CD14-positive monocyte (primary cell): ENCODE measurements at regions not wholly inside any gene's neighbourhood (a gene's known extent, or its start where the extent isn't known, plus 50 kb on each side); places are given as distances from the start of the nearest gene placed in this dataset.

ENCODE experiments used
- DNase-seq, 3 donors: peaks; one replicate each; pipeline ENCODE4 v3.0.0-alpha.2; 2011 to 2022
- H2AFZ ChIP-seq: 2 replicates; pipeline ENCODE4 v1.6.0; 2012; ENCODE audit warnings: mild to moderate bottlenecking, low read depth, low read length, inconsistent platforms; ENCODE audit not compliant: insufficient read depth, poor library complexity, severe bottlenecking
- H3K27ac ChIP-seq, 2 donors: 1 replicate in 1 of 2; 2 replicates in 1 of 2; pipeline ENCODE4 v1.5.1; 2012 to 2013; ENCODE audit warnings: low read length in 2 of 2, control low read depth in 1 of 2, inconsistent platforms in 1 of 2, low read depth in 1 of 2, mild to moderate bottlenecking in 1 of 2
- H3K27me3 ChIP-seq, 2 donors: one replicate each; pipeline versions ENCODE4 v1.6.0 to v1.6.1; 2011 to 2013; ENCODE audit warnings: low read length in 2 of 2; ENCODE audit not compliant: control insufficient read depth in 2 of 2, insufficient read depth in 2 of 2
- H3K36me3 ChIP-seq, 2 donors: replicated peaks in 1 of 2; 1 replicate in 1 of 2; 2 replicates in 1 of 2; pipeline versions ENCODE4 v1.5.1 to v1.6.1; 2012 to 2013; ENCODE audit warnings: low read length in 2 of 2, control low read depth in 1 of 2, inconsistent platforms in 1 of 2, mild to moderate bottlenecking in 1 of 2; ENCODE audit not compliant: insufficient read depth in 2 of 2, control insufficient read depth in 1 of 2
- H3K4me1 ChIP-seq, 2 donors: 1 replicate in 1 of 2; 2 replicates in 1 of 2; pipeline versions ENCODE4 v1.5.1 to v1.6.1; 2012 to 2013; ENCODE audit warnings: low read length in 2 of 2, control low read depth in 1 of 2, inconsistent platforms in 1 of 2, mild to moderate bottlenecking in 1 of 2, moderate library complexity in 1 of 2; ENCODE audit not compliant: insufficient read depth in 2 of 2, control insufficient read depth in 1 of 2
- H3K4me2 ChIP-seq: replicated peaks from 2 replicates; pipeline ENCODE3; 2012; ENCODE audit warnings: low read length, moderate library complexity, mild to moderate bottlenecking; ENCODE audit not compliant: poor library complexity, severe bottlenecking; ENCODE audit errors: extremely low read depth
- H3K4me3 ChIP-seq, 3 experiments: fragments of 200-600 bp in 1 of 3; sonication (generic) in 1 of 3; replicated peaks in 1 of 3; 1 replicate in 2 of 3; 2 replicates in 1 of 3; pipeline ENCODE4 v1.5.1; 2011 to 2013; ENCODE audit warnings: low read length in 3 of 3, mild to moderate bottlenecking in 3 of 3, control low read depth in 2 of 3, low read depth in 2 of 3, inconsistent platforms in 1 of 3, moderate library complexity in 1 of 3
- H3K79me2 ChIP-seq: 2 replicates; pipeline ENCODE4 v1.6.0; 2012; ENCODE audit warnings: mild to moderate bottlenecking, control low read depth, inconsistent platforms, low read length, moderate library complexity; ENCODE audit not compliant: insufficient read depth
- H3K9ac ChIP-seq: 2 replicates; pipeline ENCODE4 v1.6.0; 2017; ENCODE audit warnings: low read length, mild to moderate bottlenecking; ENCODE audit not compliant: insufficient read depth, poor library complexity, severe bottlenecking
- H3K9me3 ChIP-seq, 2 donors: replicated peaks in 1 of 2; 1 replicate in 1 of 2; 2 replicates in 1 of 2; pipeline versions ENCODE4 v1.5.1 to v1.6.1; 2012 to 2013; ENCODE audit warnings: low read length in 2 of 2, control low read depth in 1 of 2; ENCODE audit not compliant: control insufficient read depth in 1 of 2, insufficient read depth in 1 of 2
- H4K20me1 ChIP-seq: 2 replicates; pipeline ENCODE4 v1.6.0; 2012; ENCODE audit warnings: mild to moderate bottlenecking, low read length, control low read depth, moderate library complexity; ENCODE audit not compliant: insufficient read depth
- H3K27ac Mint-ChIP-seq, 7 donors: one replicate each; pipeline ENCODE4 v1.8.0; 2020; ENCODE audit warnings: mild to moderate bottlenecking in 7 of 7, mixed read lengths in 7 of 7, moderate library complexity in 6 of 7, inconsistent platforms in 2 of 7
- H3K27me3 Mint-ChIP-seq, 3 donors: one replicate each; pipeline ENCODE4 v1.8.0; 2021 to 2022; ENCODE audit warnings: low read depth in 3 of 3, mild to moderate bottlenecking in 3 of 3, mixed read lengths in 3 of 3, moderate library complexity in 3 of 3, inconsistent platforms in 1 of 3
- H3K36me3 Mint-ChIP-seq, 2 donors: one replicate each; pipeline ENCODE4 v1.8.0; 2020; ENCODE audit warnings: mixed read lengths in 2 of 2, inconsistent platforms in 1 of 2, mild to moderate bottlenecking in 1 of 2
- H3K4me1 Mint-ChIP-seq: one replicate; pipeline ENCODE4 v1.8.0; 2020; ENCODE audit warnings: mild to moderate bottlenecking, mixed read lengths
- H3K4me3 Mint-ChIP-seq, 2 donors: one replicate each; pipeline ENCODE4 v1.8.0; 2020; ENCODE audit warnings: mild to moderate bottlenecking in 2 of 2, mixed read lengths in 2 of 2, moderate library complexity in 1 of 2
- H3K9me3 Mint-ChIP-seq, 7 donors: one replicate each; pipeline ENCODE4 v1.8.0; 2020 to 2022; ENCODE audit warnings: mixed read lengths in 7 of 7, mild to moderate bottlenecking in 6 of 7, moderate library complexity in 6 of 7, inconsistent platforms in 2 of 7
- WGBS: methylation state at CpG from one replicate; pipeline ENCODE4 v1.1.5; 2013; ENCODE audit warnings: missing lambda C conversion rate; ENCODE audit not compliant: insufficient coverage; 5-methylcytosine and 5-hydroxymethylcytosine counted together
- intact Hi-C, 2 donors: fragments of 100-400 bp; cut with micrococcal nuclease; formaldehyde crosslinking; loops; one replicate each; pipeline versions ENCODE4 v1.15.0 to v1.15.1; 2023
- TF ChIP-seq, protein P1 (sequence below): fragments of 200-600 bp; IDR thresholded peaks from one replicate; pipeline ENCODE4 v1.8.0; 2022; ENCODE audit warnings: antibody characterized with exemption, mild to moderate bottlenecking

DNA sequence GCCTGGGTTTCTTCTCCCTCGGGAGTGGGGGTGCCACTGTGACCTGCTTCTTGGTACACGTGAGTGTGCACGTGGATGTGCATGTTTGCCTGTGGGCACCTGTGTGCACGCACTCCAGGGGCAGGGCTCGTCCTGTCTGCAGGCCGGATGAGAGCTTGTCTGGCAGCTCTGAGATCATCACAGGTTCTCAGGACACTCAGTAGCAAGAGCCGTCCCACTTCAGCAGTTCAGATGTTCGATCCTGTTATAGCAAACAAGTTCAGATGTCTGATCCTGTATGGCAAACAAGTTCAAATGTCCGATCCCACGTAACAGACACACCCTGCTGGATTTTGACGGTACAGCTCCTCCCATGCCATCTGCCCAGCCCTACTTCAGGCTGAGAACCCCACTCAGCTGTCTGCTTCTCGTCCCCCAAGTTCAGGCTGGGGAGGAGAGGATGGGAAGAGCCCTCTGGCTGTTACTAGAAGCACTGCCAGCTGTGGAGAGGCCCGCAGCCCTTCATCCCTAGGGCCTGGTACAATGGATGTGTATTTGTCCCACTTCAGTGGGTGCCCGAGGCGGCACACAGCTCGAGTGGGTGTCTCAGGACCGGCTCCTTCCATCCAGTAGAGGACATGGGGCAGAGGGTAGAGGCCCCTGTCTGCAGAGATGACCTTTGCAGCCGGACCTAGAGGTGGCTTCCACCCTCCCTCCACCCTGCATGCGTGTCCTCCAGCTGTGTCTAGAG lies 1126.9 kb downstream of the BRD1 start:
- Mint-ChIP-seq H3K4me3 (no peak overlapping the region), H3K4me1 (peaks cover 16% of the 10 kb centered on the region), H3K9me3 (peaks cover 0 to 3% (median 0%) of the 10 kb centered on the region in 7 donors), H3K27ac (no peak overlapping the region), H3K36me3 (no peaks in the 10 kb centered on the region), H3K27me3 (peaks cover 0 to 3% (median 0%) of the 10 kb centered on the region in 3 donors)
- H4K20me1 ChIP-seq, result no peaks in the 10 kb centered on the region
- TF ChIP-seq, protein P1, sequence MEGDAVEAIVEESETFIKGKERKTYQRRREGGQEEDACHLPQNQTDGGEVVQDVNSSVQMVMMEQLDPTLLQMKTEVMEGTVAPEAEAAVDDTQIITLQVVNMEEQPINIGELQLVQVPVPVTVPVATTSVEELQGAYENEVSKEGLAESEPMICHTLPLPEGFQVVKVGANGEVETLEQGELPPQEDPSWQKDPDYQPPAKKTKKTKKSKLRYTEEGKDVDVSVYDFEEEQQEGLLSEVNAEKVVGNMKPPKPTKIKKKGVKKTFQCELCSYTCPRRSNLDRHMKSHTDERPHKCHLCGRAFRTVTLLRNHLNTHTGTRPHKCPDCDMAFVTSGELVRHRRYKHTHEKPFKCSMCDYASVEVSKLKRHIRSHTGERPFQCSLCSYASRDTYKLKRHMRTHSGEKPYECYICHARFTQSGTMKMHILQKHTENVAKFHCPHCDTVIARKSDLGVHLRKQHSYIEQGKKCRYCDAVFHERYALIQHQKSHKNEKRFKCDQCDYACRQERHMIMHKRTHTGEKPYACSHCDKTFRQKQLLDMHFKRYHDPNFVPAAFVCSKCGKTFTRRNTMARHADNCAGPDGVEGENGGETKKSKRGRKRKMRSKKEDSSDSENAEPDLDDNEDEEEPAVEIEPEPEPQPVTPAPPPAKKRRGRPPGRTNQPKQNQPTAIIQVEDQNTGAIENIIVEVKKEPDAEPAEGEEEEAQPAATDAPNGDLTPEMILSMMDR, result no peak
- intact Hi-C loops, result no loop called here
- H3K4me2 ChIP-seq, result no peak overlapping the region
- H3K9me3 ChIP-seq, result no peaks in the 10 kb centered on the region
- no peaks in the 10 kb centered on the region for H3K27me3 ChIP-seq
- no peak overlapping the region for H2AFZ ChIP-seq
- H3K27ac ChIP-seq, result no peak overlapping the region
- H3K36me3 ChIP-seq, result no peaks in the 10 kb centered on the region
- WGBS, result 96% methylated on average over 9 of the region's 19 CpGs
- H3K4me1 ChIP-seq, result peaks cover 15 to 17% of the 10 kb centered on the region in 2 donors
- DNase-seq, result no peak
- H3K9ac ChIP-seq, result no peak overlapping the region
- H3K4me3 ChIP-seq, result no peak overlapping the region
- no peaks in the 10 kb centered on the region for H3K79me2 ChIP-seq

DNA sequence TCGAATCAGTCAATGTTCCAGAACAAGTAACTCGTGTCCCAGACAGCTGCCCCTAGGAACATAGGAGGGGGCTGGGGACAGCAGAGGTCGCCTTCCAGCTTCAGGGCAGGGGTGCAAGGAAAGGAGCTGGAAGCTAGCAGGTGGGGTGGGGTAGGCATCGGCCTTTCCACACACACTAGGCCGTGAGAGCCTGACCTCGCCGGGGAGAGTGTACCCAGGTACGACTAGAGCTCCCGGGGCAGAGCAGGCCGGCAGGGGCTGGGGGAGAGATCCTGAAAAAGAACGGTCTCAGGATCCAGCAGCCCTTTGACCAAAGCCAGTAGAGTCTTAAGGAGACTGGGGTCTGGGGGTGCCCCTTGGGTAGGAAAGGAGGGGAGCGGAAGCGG lies 1127.5 kb downstream of the BRD1 start:
- 95% methylated on average over 11 of the region's 13 CpGs for WGBS
- TF ChIP-seq, protein P1, result no peak
- Histone ChIP-seq H3K27me3 (no peaks in the 10 kb centered on the region), H3K4me1 (peaks cover 15 to 17% of the 10 kb centered on the region in 2 donors), H3K4me3 (no peak overlapping the region), H3K79me2 (no peaks in the 10 kb centered on the region), H3K27ac (no peak overlapping the region), H3K9me3 (no peaks in the 10 kb centered on the region), H3K4me2 (no peak overlapping the region), H3K36me3 (no peaks in the 10 kb centered on the region), H4K20me1 (no peaks in the 10 kb centered on the region), H2AFZ (no peak overlapping the region), H3K9ac (no peak overlapping the region)
- intact Hi-C loops, result no loop called here
- Mint-ChIP-seq H3K36me3 (no peaks in the 10 kb centered on the region), H3K4me3 (no peak overlapping the region), H3K27me3 (peaks cover 0 to 3% (median 0%) of the 10 kb centered on the region in 3 donors), H3K4me1 (peaks cover 16% of the 10 kb centered on the region), H3K9me3 (peaks cover 0 to 3% (median 0%) of the 10 kb centered on the region in 7 donors), H3K27ac (no peak overlapping the region)
- no peak for DNase-seq
